Transverse colon (tissue), 3 donors: ENCODE measurements at regions not wholly inside any gene's neighbourhood (a gene's known extent, or its start where the extent isn't known, plus 50 kb on each side); places are given as distances from the start of the nearest gene placed in this dataset.

Source experiments
- CTCF ChIP-seq, 5 experiments: fragments of 200-600 bp in 3 of 5; fragments of 450-650 bp in 2 of 5; sonication (generic) in 3 of 5; IDR thresholded peaks; 1 replicate in 2 of 5; 2 replicates in 3 of 5; pipeline ENCODE4 v1.5.1; 2016 to 2017; ENCODE audit warnings: antibody characterized with exemption in 5 of 5, inconsistent platforms in 3 of 5, mild to moderate bottlenecking in 2 of 5, moderate library complexity in 1 of 5
- EP300 ChIP-seq: sonication (generic); formaldehyde crosslinking; IDR thresholded peaks from one replicate; pipeline ENCODE4 v1.6.1; 2017; ENCODE audit warnings: antibody characterized with exemption, low read depth
- POLR2A ChIP-seq: fragments of 450-650 bp; IDR thresholded peaks from one replicate; pipeline ENCODE4 v1.6.1; 2016; ENCODE audit warnings: antibody characterized with exemption, mild to moderate bottlenecking, moderate library complexity

- TF ChIP-seq CTCF (IDR thresholded peaks at IDR 0.05) = no peak
- no peak for TF ChIP-seq EP300
- TF ChIP-seq POLR2A = no peak
These were observed 79.4 kb upstream of the HELT start for GRCh38 chr4:184938871-184939270.
